H1 (cell line): ENCODE measurements at regions not wholly inside any gene's neighbourhood (a gene's known extent, or its start where the extent isn't known, plus 50 kb on each side); places are given as distances from the start of the nearest gene placed in this dataset.

Experiments used
- CTCF ChIA-PET: fragments of 300-600 bp; sonication (Branson Sonifier 250); formaldehyde crosslinking; loops from one replicate; lab custom pipeline; 2021; ENCODE audit not compliant: partially characterized antibody; lab: Charles Lee
- POLR2A ChIA-PET: fragments of 300-600 bp; sonication (Branson Sonifier 250); formaldehyde crosslinking; loops from one replicate; lab custom pipeline; 2021; ENCODE audit warnings: inconsistent platforms; ENCODE audit not compliant: partially characterized antibody; lab: Charles Lee
- DNase-seq, 2 experiments: peaks; one replicate each; pipeline versions ENCODE4 v3.0.0 to v3.0.0-alpha.2; 2010 to 2022; ENCODE audit warnings: low spot score in 2 of 2, low read depth in 1 of 2, mixed read lengths in 1 of 2
- FAIRE-seq: peaks from 2 replicates; lab custom pipeline; 2011; peaks lifted over from hg19 to GRCh38; lab: Jason Lieb, UNC
- H2AFZ ChIP-seq: 2 replicates; pipeline ENCODE4 v1.8.1; 2012; ENCODE audit warnings: low read length, inconsistent platforms
- H2AK5ac ChIP-seq: 2 replicates; pipeline ENCODE4 v1.6.1; 2013; ENCODE audit warnings: low read depth, low read length
- H2BK120ac ChIP-seq: replicated peaks from 2 replicates; pipeline ENCODE3; 2013; ENCODE audit warnings: low read depth, low read length, inconsistent platforms
- H2BK12ac ChIP-seq: 2 replicates; pipeline ENCODE4 v1.6.1; 2013; ENCODE audit warnings: low read depth, low read length
- H2BK15ac ChIP-seq: 2 replicates; pipeline ENCODE4 v1.6.1; 2013; ENCODE audit warnings: low read length
- H2BK20ac ChIP-seq: 2 replicates; pipeline ENCODE4 v1.6.1; 2013; ENCODE audit warnings: low read length
- H2BK5ac ChIP-seq: 2 replicates; pipeline ENCODE4 v1.6.1; 2013; ENCODE audit warnings: low read depth, low read length
- H3K14ac ChIP-seq: 2 replicates; pipeline ENCODE4 v1.6.1; 2013; ENCODE audit warnings: inconsistent platforms; ENCODE audit not compliant: insufficient read length
- H3K18ac ChIP-seq: 2 replicates; pipeline ENCODE4 v1.6.1; 2013; ENCODE audit warnings: low read length; ENCODE audit errors: extremely low read depth
- H3K23ac ChIP-seq: 2 replicates; pipeline ENCODE4 v1.6.1; 2013; ENCODE audit warnings: inconsistent platforms; ENCODE audit not compliant: insufficient read length
- H3K23me2 ChIP-seq: 2 replicates; pipeline ENCODE4 v1.6.1; 2013; ENCODE audit warnings: low read depth, low read length
- H3K27ac ChIP-seq: 2 replicates; pipeline ENCODE4 v1.6.1; 2011; ENCODE audit warnings: low read depth, low read length, inconsistent platforms
- H3K27me3 ChIP-seq, 4 experiments: replicated peaks in 1 of 4; 1 replicate in 1 of 4; 2 replicates in 3 of 4; pipeline versions ENCODE4 v1.6.1 to v1.8.1; 2011 to 2013; ENCODE audit warnings: low read length in 3 of 4, mild to moderate bottlenecking in 3 of 4, inconsistent platforms in 2 of 4, mixed read lengths in 2 of 4, moderate library complexity in 1 of 4; ENCODE audit not compliant: control insufficient read depth in 3 of 4, insufficient read depth in 3 of 4; ENCODE audit errors: extremely low read depth in 1 of 4
- H3K36me3 ChIP-seq, 4 experiments: 2 replicates each; pipeline versions ENCODE4 v1.6.1 to v1.8.1; 2011 to 2013; ENCODE audit warnings: mild to moderate bottlenecking in 4 of 4, low read length in 3 of 4, moderate library complexity in 2 of 4, control low read depth in 1 of 4, inconsistent platforms in 1 of 4; ENCODE audit not compliant: insufficient read depth in 4 of 4, control insufficient read depth in 2 of 4
- H3K4ac ChIP-seq: replicated peaks from 2 replicates; pipeline ENCODE3; 2013; ENCODE audit warnings: low read length, low read depth, mixed read lengths, inconsistent platforms; ENCODE audit not compliant: insufficient read length
- H3K4me1 ChIP-seq, 4 experiments: replicated peaks in 1 of 4; 1 replicate in 1 of 4; 2 replicates in 3 of 4; pipeline versions ENCODE4 v1.6.1 to v1.8.1; 2011 to 2013; ENCODE audit warnings: low read length in 3 of 4, inconsistent platforms in 2 of 4, mixed read lengths in 1 of 4; ENCODE audit not compliant: insufficient read depth in 4 of 4, control insufficient read depth in 3 of 4
- H3K4me2 ChIP-seq, 2 experiments: 2 replicates each; pipeline versions ENCODE4 v1.6.1 to v1.8.1; 2011 to 2013; ENCODE audit warnings: low read depth in 2 of 2, low read length in 2 of 2, control low read depth in 1 of 2, inconsistent platforms in 1 of 2, mild to moderate bottlenecking in 1 of 2; ENCODE audit not compliant: insufficient read depth in 1 of 2
- H3K4me3 ChIP-seq, 4 experiments: fragments of 200-600, 300-600 bp in 1 of 4; sonication (generic), shearing (Covaris generic), sonication (Bioruptor Twin) in 1 of 4; 2 replicates each; pipeline versions ENCODE4 v1.5.1 to v1.8.1; 2011 to 2016; ENCODE audit warnings: low read length in 4 of 4, low read depth in 3 of 4, control low read depth in 2 of 4, inconsistent platforms in 2 of 4, mild to moderate bottlenecking in 2 of 4, mixed read lengths in 1 of 4, moderate library complexity in 1 of 4; ENCODE audit not compliant: insufficient read depth in 2 of 4; ENCODE audit errors: extremely low read depth in 1 of 4
- H3K56ac ChIP-seq: replicated peaks from 2 replicates; pipeline ENCODE3; 2013; ENCODE audit warnings: low read depth, mild to moderate bottlenecking, mixed read lengths, low read length, inconsistent platforms; ENCODE audit not compliant: insufficient read length
- H3K79me1 ChIP-seq: 2 replicates; pipeline ENCODE4 v1.6.1; 2013; ENCODE audit warnings: low read depth, low read length, control low read depth
- H3K79me2 ChIP-seq, 2 experiments: 2 replicates each; pipeline versions ENCODE4 v1.6.1 to v1.8.1; 2012 to 2013; ENCODE audit warnings: low read length in 2 of 2, mild to moderate bottlenecking in 2 of 2, inconsistent platforms in 1 of 2; ENCODE audit not compliant: insufficient read depth in 2 of 2, control insufficient read depth in 1 of 2
- H3K9ac ChIP-seq, 4 experiments: replicated peaks in 1 of 4; 1 replicate in 1 of 4; 2 replicates in 3 of 4; pipeline versions ENCODE4 v1.6.1 to v1.8.1; 2011 to 2013; ENCODE audit warnings: low read depth in 3 of 4, low read length in 3 of 4, control low read depth in 2 of 4, mild to moderate bottlenecking in 2 of 4, moderate library complexity in 2 of 4, inconsistent platforms in 1 of 4; ENCODE audit errors: extremely low read depth in 1 of 4
- H3K9me3 ChIP-seq, 2 experiments: 2 replicates each; pipeline versions ENCODE4 v1.6.1 to v1.8.1; 2012 to 2013; ENCODE audit warnings: mild to moderate bottlenecking in 2 of 2, moderate library complexity in 2 of 2, control low read depth in 1 of 2, inconsistent platforms in 1 of 2, low read depth in 1 of 2, low read length in 1 of 2, mixed read lengths in 1 of 2; ENCODE audit not compliant: insufficient read depth in 2 of 2
- H4K20me1 ChIP-seq, 2 experiments: replicated peaks in 1 of 2; 2 replicates each; pipeline versions ENCODE3 to v1.8.1; 2011 to 2013; ENCODE audit warnings: inconsistent platforms in 2 of 2, low read length in 2 of 2, mild to moderate bottlenecking in 1 of 2; ENCODE audit not compliant: insufficient read depth in 2 of 2, control insufficient read depth in 1 of 2
- H4K5ac ChIP-seq: 2 replicates; pipeline ENCODE4 v1.6.1; 2013; ENCODE audit warnings: low read length, low read depth, mixed read lengths, inconsistent platforms; ENCODE audit not compliant: insufficient read length
- H4K8ac ChIP-seq: 2 replicates; pipeline ENCODE4 v1.8.0; 2013; ENCODE audit warnings: mild to moderate bottlenecking, moderate library complexity, low read length, inconsistent platforms; ENCODE audit not compliant: insufficient read depth; ENCODE audit errors: extremely low read depth
- H4K91ac ChIP-seq: replicated peaks from 2 replicates; pipeline ENCODE3; 2013; ENCODE audit warnings: low read length, mixed read lengths, inconsistent platforms; ENCODE audit not compliant: insufficient read length
- CEBPB ChIP-seq: IDR thresholded peaks from 2 replicates; pipeline ENCODE4 v1.6.1; 2012; ENCODE audit warnings: low read depth, low read length
- EP300 ChIP-seq, 2 experiments: IDR thresholded peaks; 1 replicate in 1 of 2; 2 replicates in 1 of 2; pipeline ENCODE4 v1.6.1; 2011 to 2012; ENCODE audit warnings: low read depth in 2 of 2, low read length in 2 of 2, mild to moderate bottlenecking in 2 of 2, borderline replicate concordance in 1 of 2, inconsistent platforms in 1 of 2, moderate library complexity in 1 of 2
- HDAC2 ChIP-seq, 2 experiments: fragments of 300-600 bp in 1 of 2; sonication (generic) in 1 of 2; IDR thresholded peaks; 2 replicates each; pipeline ENCODE4 v1.6.1; 2011 to 2012; ENCODE audit warnings: low read depth in 2 of 2, low read length in 2 of 2, mild to moderate bottlenecking in 2 of 2, moderate library complexity in 2 of 2, borderline replicate concordance in 1 of 2, inconsistent platforms in 1 of 2
- KDM4A ChIP-seq: IDR thresholded peaks from one replicate; pipeline ENCODE4 v1.7.1; 2012; ENCODE audit warnings: low read depth, mild to moderate bottlenecking, moderate library complexity, low read length, inconsistent platforms; ENCODE audit not compliant: severe bottlenecking
- KDM5A ChIP-seq: fragments of 200-600 bp; IDR thresholded peaks from 2 replicates; pipeline ENCODE4 v1.7.1; 2012; ENCODE audit warnings: mild to moderate bottlenecking, low read length, inconsistent platforms, mixed read lengths
- MAFK ChIP-seq: IDR thresholded peaks from 2 replicates; pipeline ENCODE4 v1.6.1; 2012; ENCODE audit warnings: low read depth, mild to moderate bottlenecking, improper control_type of control experiment, low read length
- NRF1 ChIP-seq: IDR thresholded peaks from 2 replicates; pipeline ENCODE4 v1.6.1; 2011; ENCODE audit warnings: mild to moderate bottlenecking, low read depth, low read length, improper control_type of control experiment
- POLR2A ChIP-seq, 2 experiments: IDR thresholded peaks; 1 replicate in 1 of 2; 2 replicates in 1 of 2; pipeline ENCODE4 v1.6.1; 2011; ENCODE audit warnings: low read depth in 2 of 2, low read length in 2 of 2, mild to moderate bottlenecking in 2 of 2; ENCODE audit errors: control extremely low read depth in 1 of 2
- RXRA ChIP-seq: IDR thresholded peaks from 2 replicates; pipeline ENCODE4 v1.6.1; 2011; ENCODE audit warnings: low read depth, mild to moderate bottlenecking, low read length, moderate library complexity; ENCODE audit not compliant: insufficient read depth
- SIN3A ChIP-seq, 2 experiments: IDR thresholded peaks in 1 of 2; conservative IDR thresholded peaks in 1 of 2; 2 replicates each; pipeline ENCODE4 v1.6.1; 2011 to 2012; ENCODE audit warnings: low read length in 2 of 2, improper control_type of control experiment in 1 of 2, low read depth in 1 of 2, mild to moderate bottlenecking in 1 of 2
- SIRT6 ChIP-seq: IDR thresholded peaks from one replicate; pipeline ENCODE4 v1.7.1; 2012; ENCODE audit warnings: low read length, inconsistent platforms
- SIX5 ChIP-seq: IDR thresholded peaks from 2 replicates; pipeline ENCODE4 v1.6.1; 2011; ENCODE audit warnings: mild to moderate bottlenecking, low read depth, low read length
- SP1 ChIP-seq: IDR thresholded peaks from 2 replicates; pipeline ENCODE4 v1.6.1; 2011; ENCODE audit warnings: low read depth, low read length
- SP4 ChIP-seq: IDR thresholded peaks from 2 replicates; pipeline ENCODE4 v1.6.1; 2012; ENCODE audit warnings: low read length, inconsistent platforms
- TAF1 ChIP-seq: IDR thresholded peaks from 2 replicates; pipeline ENCODE4 v1.6.1; 2011; ENCODE audit warnings: mild to moderate bottlenecking, low read depth, low read length
- WGBS, 2 experiments: shearing (Covaris generic) in 1 of 2; methylation state at CpG; one replicate each; pipeline versions ENCODE4 v1.1.6 to v1.1.7; 2013 to 2015; ENCODE audit warnings: low lambda C conversion rate in 2 of 2, mixed read lengths in 2 of 2, inconsistent platforms in 1 of 2, low coverage in 1 of 2, missing lambda C conversion rate in 1 of 2; ENCODE audit not compliant: insufficient replicate concordance in 2 of 2, insufficient coverage in 1 of 2, insufficient read length in 1 of 2; ENCODE audit errors: extremely low coverage in 1 of 2, missing lambda C conversion rate in 1 of 2; 5-methylcytosine and 5-hydroxymethylcytosine counted together

DNA sequence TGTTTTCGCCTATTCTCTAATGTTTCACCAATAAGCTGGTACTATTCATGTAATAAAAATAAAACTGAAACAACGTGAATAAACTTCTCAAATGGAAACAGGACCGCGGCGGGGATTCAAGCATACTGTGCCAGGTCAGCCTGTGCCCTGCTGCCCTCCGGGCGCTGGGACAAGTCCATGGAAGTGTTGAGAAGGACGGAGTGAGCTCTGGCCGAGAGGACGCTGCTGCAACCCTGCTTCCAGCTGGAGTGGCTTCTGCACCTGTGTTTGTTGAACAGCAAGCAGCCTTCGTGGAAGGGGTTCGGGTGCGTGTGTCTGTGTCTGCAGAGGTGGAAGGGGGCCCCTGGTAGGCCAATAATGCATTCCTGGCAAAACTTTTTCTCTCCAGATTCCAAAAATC, 50.0 kb upstream of the PCSK6 start:
- Histone ChIP-seq H2BK15ac (no peak overlapping the region), H2AK5ac (no peak overlapping the region), H2BK12ac (no peak overlapping the region), H3K79me1 (no peaks in the 10 kb centered on the region), H3K14ac (no peak overlapping the region), H3K56ac (no peak overlapping the region), H4K91ac (no peak overlapping the region), H3K27ac (no peak overlapping the region), H2BK5ac (no peak overlapping the region)
- POLR2A ChIA-PET: no interaction called here
- no peak for TF ChIP-seq POLR2A (IDR thresholded peaks at IDR 0.05; ENCODE audit: control extremely low read depth in 1 of 2, low read depth in 2 of 2, low read length in 2 of 2)
- no peak for TF ChIP-seq TAF1
- TF ChIP-seq SP1: no peak
- TF ChIP-seq SIRT6: no peak
- TF ChIP-seq HDAC2 (IDR thresholded peaks at IDR 0.05; ENCODE audit: borderline replicate concordance in 1 of 2, low read depth in 2 of 2, low read length in 2 of 2): no peak
- TF ChIP-seq SIN3A (conservative IDR thresholded peaks at IDR 0.05 in 1 of 2, IDR thresholded peaks at IDR 0.05 in 1 of 2; ENCODE audit: low read depth in 1 of 2, low read length in 2 of 2): no peak
- no peak for TF ChIP-seq RXRA
- no peak for TF ChIP-seq EP300 (IDR thresholded peaks at IDR 0.05; ENCODE audit: borderline replicate concordance in 1 of 2, low read depth in 2 of 2, low read length in 2 of 2)
- TF ChIP-seq CEBPB: no peak
- no peak for TF ChIP-seq KDM5A
- TF ChIP-seq KDM4A: no peak
- no peak for TF ChIP-seq SIX5
- TF ChIP-seq NRF1: no peak
- TF ChIP-seq SP4: no peak
- no peak for TF ChIP-seq MAFK
- TF ChIP-seq, all 59 proteins: peak for 0
- no peak overlapping the region for H3K23ac ChIP-seq
- DNase-seq (peak in 1 of 2 experiments; percentile 14), FAIRE-seq (no peak)
- H3K4me3 ChIP-seq: no peak overlapping the region
- H2BK20ac ChIP-seq: no peak overlapping the region
- H3K4ac ChIP-seq: no peak overlapping the region
- no peak overlapping the region for H3K9ac ChIP-seq
- H3K9me3 ChIP-seq: no peaks in the 10 kb centered on the region
- no peaks in the 10 kb centered on the region for H4K20me1 ChIP-seq
- WGBS, 2 experiments: 90% methylated on average over 13 of the region's 13 CpGs; no CpG with 5 or more reads in 1 of the 2 experiments
- no peaks in the 10 kb centered on the region for H3K23me2 ChIP-seq
- no peaks in the 10 kb centered on the region for H3K79me2 ChIP-seq
- no peak overlapping the region for H3K18ac ChIP-seq
- no peaks in the 10 kb centered on the region for H3K4me1 ChIP-seq
- H4K8ac ChIP-seq: no peak overlapping the region
- H4K5ac ChIP-seq: no peak overlapping the region
- H3K36me3 ChIP-seq: no peaks in the 10 kb centered on the region
- H3K4me2 ChIP-seq: no peak overlapping the region
- CTCF ChIA-PET: interaction anchor here (0.6 to 1.5 kb wide), 4 partner anchors 12 to 121 kb away, joined by 3 to 5 read pairs (median 4); no protein-coding TSS in a partner anchor
- no peaks in the 10 kb centered on the region for H3K27me3 ChIP-seq
- no peak overlapping the region for H2AFZ ChIP-seq
- no peak overlapping the region for H2BK120ac ChIP-seq
